NCI-H2029 treated with DMSO at 0.1 percent for 48 hours (cell line): ENCODE measurements at regions not wholly inside any gene's neighbourhood (a gene's known extent, or its start where the extent isn't known, plus 50 kb on each side); places are given as distances from the start of the nearest gene placed in this dataset.
"Not testable (repeated sequence)": the region's sequence is repeated elsewhere in the genome, so short reads cannot be mapped to it uniquely, and the experiment has no call there.

Source experiments
- DNase-seq: peaks from one replicate; lab custom pipeline; 2025; lab: John Stamatoyannopoulos, UW

DNA sequence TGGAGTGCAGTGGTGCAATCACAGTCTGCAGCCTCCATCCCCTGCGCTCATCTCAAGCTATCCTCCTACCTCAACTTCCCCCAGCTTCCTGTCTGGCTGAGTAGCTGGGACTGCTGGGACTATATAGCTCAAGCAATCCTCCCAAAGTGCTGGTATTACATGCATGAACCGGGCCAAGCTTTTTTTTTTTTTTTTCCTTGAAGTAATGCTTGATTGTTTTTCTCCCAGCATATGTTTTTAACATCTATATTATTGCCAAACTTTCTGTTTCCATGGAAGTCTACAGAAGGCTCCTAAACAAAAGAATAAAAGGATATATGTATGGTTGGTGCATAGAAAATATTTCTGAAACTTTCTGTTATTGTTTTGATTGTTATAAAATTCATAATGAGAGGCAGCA lies 853.6 kb downstream of the KCNA4 start:
- no peak for DNase-seq

DNA sequence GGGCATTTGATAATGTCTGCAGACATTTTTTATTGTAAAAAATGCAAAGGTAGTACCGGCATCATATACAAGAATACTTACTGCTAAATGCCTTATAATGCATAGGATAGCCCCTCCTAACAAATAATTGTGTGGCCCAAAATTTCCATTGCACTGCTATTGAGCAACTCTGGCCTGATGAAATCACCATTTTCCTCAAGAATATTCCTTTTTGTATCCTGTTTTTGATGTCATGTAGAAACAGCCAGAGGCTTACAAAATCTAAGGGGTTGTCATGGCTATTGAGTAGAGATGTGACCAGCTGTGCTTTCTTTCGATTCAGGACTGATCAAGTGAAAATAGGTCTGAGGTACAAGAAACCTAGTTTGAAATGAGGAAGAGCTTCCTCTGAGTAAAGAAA lies 854.3 kb downstream of the KCNA4 start:
- DNase-seq, result no peak

DNA sequence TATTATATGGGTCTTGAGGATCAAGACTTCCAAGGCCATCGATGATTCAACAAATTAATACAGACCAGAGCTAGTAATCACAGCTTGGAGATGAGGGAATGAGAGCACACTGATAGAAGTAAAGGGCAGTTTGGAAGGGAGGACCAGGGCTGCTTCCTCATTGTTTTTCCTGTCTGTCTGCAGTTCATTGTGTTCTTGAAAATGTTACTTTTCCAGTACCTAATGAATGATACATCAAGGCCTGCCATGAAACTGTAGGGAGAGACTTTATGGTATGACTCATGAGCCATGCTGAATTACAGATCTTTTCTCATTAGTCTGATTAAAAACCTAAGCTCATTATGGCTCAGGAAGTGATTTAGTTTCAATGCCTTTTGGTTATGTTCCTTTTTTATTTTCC lies 855.6 kb downstream of the KCNA4 start:
- no peak for DNase-seq

DNA sequence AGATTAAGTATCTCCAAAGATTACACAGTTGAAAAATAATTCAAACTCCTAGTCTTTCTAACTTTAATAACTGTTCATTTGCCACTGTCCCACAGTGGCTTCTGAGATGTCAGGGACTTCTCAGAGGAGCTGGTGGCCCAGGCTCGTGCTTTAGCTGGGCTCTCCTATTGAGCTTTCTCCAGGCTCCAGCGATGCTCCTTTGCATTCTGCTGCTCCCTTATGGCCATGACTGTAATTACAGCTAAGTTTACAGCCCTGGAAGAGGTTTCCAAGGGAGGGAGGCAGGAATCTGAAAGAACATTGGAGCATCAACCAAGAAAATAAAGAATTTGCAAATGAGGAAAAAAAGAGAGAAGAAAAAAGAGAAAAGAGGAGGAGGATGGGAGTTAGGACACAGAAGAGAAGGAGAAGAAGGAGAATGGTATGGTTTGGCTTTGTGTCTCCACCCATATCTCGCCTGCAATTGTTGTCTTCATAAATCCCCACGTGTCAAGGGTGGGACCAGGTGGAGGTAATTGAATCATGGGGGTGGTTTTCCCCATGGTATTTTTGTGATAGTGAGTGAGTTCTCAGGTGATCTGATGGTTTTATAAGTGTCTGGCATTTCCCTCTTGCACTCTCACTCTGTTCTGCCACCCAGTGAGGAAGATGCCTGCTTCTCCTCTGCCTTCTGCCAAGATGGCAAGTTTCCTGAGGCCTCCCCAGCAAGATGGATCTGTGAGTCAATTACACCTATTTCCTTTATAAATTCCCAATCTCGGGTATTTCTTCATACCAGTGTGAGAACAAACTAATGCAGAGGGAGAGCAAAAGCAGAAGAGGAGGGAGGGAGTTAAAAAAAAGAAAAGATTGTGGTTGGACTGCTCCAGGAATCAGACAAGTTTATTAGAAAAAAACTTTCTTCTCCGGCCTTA lies 857.0 kb downstream of the KCNA4 start:
- DNase-seq, result peak; percentile 11

DNA sequence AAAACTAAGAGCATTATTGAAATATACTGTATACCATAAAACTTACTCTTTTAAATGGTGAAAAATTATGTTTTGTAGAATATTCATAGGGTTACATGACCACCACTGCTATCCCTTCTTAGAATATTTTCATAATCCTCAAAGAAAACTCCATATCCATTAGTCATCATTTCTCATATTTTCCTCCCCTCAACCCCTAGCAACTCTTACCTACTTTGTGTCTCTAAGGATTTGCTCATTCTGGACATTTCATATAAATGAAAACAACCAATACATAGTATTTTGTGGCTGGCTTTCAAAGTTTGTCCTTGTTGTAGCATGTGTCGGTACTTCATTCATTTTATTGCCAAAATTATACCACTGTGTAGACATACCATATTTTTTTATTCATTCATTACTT lies 863.8 kb downstream of the KCNA4 start:
- no peak for DNase-seq

DNA sequence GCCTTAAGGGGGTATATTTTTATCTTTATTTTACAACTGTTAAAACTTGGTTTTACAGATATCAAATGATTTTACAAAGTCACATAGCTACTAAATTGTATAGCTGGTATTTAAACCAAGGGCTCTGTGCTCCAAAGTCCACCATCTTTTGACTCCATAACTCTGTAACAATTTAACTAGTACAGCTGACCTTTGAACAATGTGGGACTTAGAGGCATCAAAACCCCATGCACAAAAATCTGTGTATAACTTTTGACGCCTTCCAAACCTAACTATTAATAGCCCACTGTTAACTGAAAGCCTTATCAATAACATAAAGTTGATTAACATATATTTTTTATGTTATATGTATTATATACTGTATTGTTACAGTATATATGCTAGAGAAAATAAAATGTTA lies 874.3 kb downstream of the KCNA4 start:
- DNase-seq, result not testable (repeated sequence)

DNA sequence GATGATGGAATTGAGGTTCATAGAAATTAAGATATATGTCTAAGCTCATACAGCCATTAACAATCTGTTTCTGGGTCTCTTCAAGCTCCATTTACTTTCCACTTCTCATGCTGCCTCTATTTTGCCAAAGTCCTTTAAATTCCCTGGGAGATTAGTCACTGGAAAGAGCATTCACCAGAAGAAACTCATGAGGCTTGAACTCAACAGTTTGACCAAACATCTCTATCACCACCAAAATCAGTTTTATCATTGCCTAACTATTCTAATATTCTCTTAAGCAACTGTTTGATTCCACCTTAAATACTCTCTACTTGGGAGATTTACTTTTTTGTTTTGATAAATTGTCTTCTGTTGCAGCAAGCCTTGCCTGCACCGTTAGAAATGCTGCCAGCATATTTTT lies 881.3 kb downstream of the KCNA4 start:
- DNase-seq, result no peak

DNA sequence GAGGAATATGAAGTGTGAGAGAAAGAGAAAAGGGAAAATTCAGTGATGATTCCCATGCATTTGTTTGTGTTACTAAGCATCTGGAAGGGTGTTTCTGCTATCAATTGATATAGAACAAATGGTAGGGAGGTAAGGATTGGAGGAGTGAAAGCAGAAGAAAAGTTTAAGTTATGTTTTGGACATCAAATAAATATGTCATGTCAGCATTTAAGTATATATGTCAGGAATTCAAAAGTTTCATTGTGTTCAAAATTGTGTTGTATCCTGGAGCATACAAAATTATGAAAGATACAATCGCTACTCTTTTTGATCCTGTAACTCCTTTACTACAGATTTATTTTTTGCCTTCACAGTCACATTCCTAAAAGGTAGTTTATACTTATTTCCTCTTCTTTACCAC lies 885.8 kb downstream of the KCNA4 start:
- no peak for DNase-seq

DNA sequence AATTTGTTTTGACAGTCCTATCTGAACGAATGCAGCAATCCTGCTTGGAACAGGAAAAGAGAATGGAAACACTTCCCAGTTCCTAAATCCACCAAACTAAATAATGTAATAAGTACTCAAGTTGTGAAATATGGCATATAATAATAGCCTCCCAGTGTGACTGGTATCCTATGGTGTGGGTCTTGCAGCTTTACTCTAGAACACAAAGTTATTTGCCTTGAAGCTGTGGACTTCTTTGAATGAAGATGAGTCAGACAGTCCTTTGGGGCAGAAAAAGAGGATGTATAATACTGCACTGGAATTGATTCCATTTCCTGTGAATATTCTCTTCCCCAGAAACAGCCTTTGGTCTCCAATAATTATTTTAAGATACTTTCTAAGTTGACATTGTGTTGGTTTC lies 887.0 kb downstream of the KCNA4 start:
- no peak for DNase-seq

DNA sequence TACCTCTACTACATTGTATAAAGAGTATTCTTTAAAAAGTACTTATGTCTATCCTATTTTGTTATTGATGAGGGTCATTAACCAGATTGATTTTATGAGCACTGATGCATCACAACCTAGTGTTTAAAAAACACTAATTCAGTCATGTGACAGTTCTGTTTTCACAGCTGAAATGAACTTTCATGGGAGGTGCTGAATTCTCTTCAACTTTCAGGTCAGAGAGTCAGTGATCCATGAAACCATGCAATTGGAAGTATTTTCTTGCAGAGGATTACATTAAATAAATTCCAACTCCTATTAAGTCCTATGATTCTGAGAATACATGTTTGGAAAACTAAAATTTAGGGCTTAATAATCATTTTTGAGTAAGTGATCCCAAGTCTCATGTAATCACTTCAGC lies 889.4 kb downstream of the KCNA4 start:
- no peak for DNase-seq

DNA sequence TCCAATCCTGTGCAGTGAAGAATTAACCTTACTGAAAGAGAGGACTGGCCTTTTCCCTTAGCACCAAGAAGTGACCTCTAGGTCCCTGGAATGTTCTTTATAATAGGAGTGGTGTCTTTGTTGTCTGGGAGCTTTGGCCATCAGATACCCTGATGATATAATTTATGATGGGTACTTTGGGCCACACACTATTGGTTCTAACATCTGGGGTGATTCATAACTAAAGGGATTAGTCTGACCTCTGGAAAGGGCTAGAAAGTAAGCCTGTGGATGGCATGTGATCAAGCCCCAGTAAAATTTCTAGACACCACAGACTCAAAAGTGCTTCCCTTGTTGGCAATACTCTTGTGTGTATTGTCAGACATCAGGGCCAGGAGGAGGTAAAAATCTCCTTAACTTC lies 891.2 kb downstream of the KCNA4 start:
- no peak for DNase-seq

DNA sequence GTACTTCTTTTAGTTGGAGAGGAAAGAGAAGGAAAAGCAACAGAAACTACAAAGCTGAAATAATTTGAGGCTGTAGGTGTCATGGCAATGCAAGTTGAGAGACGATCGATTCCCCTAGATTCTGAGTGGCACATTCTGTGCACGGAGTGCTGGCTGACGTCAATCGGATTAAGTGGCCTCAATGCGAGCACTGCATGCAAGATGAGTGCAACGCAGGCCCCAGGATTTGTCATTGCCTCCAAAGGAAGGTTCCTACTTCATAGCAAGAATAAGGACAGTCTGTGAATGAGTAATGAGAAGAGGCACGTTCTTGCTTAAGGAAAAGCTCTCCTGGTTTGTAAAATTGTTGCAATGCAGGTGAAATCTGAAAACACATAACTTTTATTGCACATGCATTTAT lies 892.4 kb downstream of the KCNA4 start:
- DNase-seq, result no peak

DNA sequence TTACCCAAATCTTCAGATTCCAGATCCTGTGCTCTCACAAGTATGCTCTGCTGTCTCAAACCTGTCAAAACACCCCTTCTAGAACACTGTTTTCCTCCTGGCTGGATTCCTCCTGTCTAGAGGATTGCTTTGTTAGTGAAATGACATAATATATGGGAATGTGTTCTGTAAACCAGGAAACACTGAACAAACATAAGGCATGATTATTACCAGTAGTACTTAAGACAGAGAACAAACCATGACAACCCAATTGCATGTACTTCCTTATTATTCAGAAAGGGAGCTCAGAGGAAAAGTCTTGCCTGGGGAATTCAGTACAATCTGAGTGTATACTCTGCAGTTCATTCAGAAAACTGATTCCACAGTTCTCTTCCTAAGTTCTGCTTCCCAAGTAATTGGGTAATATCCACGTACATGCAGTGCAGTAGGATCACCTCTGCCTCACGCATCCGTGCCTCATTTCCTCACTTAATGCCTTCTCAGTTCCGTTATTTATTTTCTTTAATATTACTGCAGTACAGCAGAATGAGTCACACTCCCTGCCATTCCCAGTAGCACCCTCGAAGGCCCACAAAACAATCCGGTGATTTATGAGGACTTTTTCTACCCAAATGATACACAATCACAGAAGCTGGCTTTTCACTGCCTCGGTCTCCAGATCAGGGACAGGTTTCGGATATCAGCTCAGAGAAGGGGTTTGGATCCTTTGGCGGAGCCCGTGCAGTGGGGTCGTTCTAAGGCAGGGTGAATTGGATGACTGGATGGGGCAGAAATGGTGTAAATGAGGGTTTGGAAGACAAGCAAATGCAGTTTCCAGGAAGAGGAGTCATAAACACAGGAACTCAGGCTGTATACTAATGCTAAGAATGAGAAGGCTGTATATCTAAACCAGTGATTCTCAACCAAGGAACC lies 896.9 kb downstream of the KCNA4 start:
- DNase-seq, result peak; percentile 39

DNA sequence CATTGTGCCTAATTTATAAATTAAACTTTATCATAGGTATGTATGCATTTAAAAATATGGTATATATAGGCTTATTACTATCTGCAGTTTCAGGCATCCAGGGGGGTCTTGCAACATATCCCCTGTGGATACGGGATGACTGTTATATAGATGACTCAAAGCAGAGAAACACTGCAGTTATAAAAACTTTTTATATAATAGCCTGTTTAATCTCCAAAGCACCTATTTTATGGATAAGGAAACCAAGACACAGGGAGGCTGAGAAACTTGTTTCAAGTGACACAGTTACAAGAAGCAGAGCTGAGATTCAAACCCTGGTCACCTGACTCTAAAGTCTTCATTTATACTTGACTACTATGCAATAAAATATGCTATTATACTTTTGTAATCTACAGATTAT lies 897.7 kb downstream of the KCNA4 start:
- no peak for DNase-seq

DNA sequence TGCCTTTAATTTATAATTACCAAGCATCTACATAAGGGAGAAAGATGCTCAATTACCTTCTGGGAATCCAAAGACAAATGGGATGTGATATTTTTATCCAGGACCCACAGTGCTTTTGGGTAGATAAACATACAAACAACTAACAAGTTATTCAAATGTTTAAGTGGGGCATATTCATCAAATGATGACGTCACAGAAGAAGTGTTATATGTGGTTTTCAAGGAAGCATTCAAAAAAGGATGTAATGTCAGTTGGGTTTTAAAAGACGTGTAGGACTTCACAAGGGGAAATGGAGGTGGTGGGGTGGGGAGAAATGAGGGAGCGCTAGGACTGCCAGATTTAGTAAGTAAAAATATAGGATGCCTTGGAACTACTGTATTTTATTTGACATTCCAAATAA lies 915.9 kb downstream of the KCNA4 start:
- DNase-seq, result no peak

DNA sequence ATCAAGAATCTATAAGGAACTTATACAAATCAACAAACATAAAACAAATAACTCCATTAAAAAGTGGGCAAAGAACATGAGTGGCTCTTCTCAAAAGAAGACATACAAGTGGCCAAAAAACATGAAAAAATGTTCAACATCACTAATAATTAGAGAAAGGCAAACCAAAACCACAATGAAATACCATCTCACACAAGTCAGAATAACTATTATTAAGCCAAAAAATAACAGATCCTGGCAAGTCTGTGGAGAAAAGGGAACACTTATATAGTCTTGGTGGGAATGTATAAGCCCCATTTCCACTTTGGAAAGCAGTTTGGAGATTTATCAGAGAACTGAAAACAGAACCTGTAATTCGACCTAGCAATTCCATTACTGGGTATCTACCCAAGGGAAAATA lies 921.0 kb downstream of the KCNA4 start:
- DNase-seq, result no peak

DNA sequence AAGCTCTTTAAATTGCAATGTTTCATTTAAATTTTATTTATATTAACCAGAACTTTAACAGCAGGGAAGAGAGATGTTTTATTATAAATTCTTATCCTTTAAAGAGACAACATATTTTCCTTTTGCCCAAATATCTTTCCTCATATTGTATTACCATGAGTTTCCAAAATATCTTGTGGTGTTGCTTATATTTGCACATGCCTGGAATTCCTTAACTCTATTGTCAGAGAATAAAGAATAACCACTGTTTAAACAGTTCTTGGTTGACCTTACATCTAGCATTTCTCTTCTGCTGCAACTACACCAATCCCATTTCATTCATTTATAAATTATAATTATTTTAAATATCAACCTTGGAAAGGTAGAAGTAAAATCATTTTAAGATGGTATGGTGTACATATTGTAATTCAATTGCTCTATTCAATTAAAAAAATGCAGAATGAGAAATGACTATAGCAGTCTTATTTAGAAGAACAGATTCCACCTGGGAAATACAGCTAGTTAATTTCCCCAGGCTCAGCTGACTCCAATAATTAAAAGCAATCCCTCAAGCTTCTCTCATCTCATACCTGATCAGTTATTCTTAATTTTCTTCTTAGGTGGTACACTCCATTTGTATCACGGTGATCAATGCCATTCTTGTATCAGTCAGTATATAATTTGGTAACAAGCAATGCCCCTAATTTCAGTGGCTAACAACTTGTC lies 923.3 kb downstream of the KCNA4 start:
- DNase-seq, result no peak

DNA sequence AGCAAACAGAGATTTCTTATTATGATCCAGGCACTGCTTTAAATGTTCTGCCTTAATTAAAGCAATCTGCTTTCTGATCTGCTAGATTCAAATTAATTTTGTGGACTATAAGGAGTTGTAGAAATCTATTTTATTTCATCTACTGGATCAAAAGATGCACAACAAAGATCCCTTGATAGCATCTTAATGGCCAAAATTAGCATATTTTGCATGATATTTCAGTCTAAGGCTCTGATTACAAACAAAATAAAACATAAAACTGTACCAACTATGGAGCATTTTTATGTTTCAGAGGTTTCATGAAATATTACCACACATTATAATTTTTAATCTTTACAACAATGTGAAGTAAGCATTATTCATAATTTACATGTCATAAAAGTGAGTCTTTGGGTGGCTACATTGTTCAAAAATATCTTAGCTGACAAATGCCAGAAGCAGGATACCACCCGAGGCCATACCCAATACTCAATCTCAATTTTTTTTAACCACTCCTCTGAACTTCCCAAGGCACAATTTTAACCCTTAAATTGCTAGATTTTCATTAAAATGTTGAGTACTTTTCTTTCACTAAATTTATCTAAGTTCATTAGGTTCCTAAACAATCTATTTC lies 929.5 kb downstream of the KCNA4 start:
- no peak for DNase-seq

DNA sequence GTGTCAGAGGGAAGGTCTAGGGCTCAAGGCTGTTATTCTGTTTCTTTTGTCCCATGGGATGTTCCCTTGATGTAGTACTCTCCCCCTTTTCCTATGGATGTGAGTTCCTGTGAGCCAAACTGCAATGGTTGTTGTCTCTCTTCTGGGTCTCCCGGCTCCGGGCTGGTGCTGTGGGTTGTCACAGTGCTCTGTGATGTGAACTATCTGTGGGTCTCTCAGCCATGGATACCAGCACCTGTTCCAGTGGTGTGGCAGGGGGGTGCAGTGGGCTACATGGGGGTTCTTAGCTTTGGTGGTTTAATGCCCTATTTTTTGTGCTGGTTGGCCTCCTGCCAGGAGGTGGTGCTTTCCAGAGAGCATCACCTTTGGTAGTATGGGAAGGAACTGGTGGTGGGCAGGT lies 941.1 kb downstream of the KCNA4 start:
- no peak for DNase-seq

DNA sequence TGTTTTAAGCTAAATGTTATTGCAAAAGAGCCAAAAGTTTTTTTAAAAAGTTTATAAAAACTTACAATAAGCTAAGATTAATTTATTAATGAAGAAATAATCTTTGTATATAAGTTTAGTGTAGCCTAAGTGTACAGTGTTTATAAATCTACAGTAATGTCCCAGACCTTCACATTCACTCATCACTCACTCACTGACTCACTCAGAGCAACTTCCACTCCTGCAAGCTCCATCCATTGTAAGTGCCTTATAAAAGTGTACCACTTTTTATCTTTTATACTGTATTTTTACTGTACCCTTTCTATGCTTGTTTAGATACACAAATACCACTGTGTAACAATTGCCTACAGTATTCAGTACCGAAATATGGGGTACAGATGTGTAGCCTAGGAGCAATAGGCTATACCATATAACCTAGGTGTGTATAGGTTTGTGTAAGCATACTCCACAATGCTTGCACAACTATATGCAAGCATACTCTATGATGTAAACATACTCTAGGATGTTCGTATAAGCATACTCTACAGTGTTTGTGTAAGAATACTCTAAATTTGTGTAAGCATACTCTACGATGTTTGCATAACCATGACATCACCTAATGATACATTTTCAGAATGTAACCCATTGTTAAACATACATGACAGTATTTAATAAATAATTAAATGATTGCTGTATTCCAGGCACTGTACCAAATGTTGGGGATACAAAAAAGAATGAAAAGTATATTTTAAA lies 953.0 kb downstream of the KCNA4 start:
- DNase-seq, result no peak

DNA sequence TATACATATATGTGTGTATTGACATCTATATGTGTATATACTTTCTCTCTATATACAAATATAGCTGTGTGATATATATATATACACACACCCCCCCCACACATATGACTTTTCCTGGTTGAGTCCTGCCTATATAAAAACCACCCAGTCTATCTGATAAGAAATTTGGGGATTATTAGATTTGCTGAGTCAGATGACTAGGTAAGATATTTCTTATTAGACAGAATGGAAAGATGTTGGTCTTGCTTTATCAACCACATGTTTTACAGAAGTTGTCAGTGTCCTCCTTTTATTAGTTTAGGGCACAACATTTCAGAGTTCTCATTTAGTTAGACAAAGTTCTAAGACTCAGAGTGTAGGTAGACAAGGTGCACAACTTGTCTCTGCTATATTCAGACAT lies 953.3 kb downstream of the METTL15 start:
- no peak for DNase-seq
